ENCODE measurements at regions not wholly inside any gene's neighbourhood (a gene's known extent, or its start where the extent isn't known, plus 50 kb on each side); places are given as distances from the start of the nearest gene placed in this dataset.
"Not testable (repeated sequence)": the region's sequence is repeated elsewhere in the genome, so short reads cannot be mapped to it uniquely, and the experiment has no call there.

DNA sequence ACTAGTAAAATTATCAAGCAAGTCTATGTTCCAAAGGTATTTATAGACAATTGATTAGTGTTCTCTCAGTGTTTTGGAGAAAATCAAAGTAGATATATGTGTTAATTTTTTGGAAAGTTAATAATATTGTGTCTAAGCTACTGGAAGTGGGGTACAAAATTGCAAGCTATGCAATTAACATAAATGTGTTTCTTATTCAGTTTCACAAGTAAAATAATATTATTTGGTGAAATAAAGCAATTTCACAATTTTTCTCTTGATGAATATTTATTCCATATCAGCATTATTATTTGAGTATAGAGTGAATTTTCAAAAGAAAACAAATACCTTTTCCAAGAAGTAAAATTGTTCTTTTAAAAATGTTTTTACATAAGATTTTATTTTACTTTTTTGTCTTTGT is 1047.7 kb downstream of the TBL1XR1 start:
- H3K27ac Mint-ChIP-seq, result no peak overlapping the region
- no peak overlapping the region for H3K4me3 Mint-ChIP-seq
- POLR2A ChIA-PET, result no interaction called here
- H3K9me3 Mint-ChIP-seq, result no peaks in the 10 kb centered on the region
- H3K27me3 Mint-ChIP-seq, result no peaks in the 10 kb centered on the region
- H3K36me3 Mint-ChIP-seq (ENCODE audit: low read depth), result no peaks in the 10 kb centered on the region
- CTCF ChIA-PET, result no interaction called here
- no peak for DNase-seq
- H3K4me1 Mint-ChIP-seq, result no peaks in the 10 kb centered on the region

DNA sequence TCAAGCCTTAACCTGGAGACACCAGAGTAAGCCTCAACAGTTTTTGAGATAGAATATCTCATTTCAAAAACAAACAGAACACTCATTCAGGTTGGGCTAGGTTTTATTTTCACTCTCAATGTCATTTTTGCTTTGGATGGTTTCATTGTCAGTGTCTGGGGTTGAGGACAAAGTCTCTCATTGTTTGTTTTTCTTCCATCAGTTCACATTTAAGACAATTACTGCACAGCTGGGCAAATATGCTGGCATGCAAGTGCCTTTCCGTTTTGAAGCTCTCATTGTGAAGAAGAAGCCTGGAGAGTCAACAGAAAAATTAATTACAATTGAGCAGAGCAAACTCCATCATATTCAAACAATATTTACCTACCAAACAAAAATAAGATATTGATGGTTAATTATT is 1050.0 kb downstream of the TBL1XR1 start:
- H3K4me1 Mint-ChIP-seq, result no peaks in the 10 kb centered on the region
- DNase-seq, result no peak
- no peak overlapping the region for H3K4me3 Mint-ChIP-seq
- H3K36me3 Mint-ChIP-seq (ENCODE audit: low read depth), result no peaks in the 10 kb centered on the region
- no peaks in the 10 kb centered on the region for H3K27me3 Mint-ChIP-seq
- H3K27ac Mint-ChIP-seq, result no peak overlapping the region
- CTCF ChIA-PET, result no interaction called here
- peaks cover 3% of the 10 kb centered on the region for H3K9me3 Mint-ChIP-seq
- POLR2A ChIA-PET, result no interaction called here

DNA sequence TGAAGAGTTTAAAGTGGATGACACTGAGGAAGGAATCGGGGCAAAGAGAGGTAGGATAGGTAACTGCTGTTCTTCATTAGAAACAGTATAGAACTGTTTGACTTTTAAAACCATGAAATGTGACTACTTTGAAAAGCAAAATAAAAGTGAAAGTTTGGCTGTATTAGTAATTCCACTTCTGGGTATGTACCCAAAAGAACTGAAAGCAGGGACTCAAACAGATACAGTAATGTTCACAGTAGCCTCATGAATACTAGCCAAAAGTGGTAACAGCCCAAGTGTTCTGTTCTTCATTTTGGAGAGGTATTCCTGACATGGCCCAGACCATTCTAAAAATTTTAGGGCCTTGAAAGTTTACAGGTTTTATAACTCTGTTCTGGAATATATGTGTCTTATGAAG is 1055.4 kb downstream of the TBL1XR1 start:
- H3K27me3 Mint-ChIP-seq, result no peaks in the 10 kb centered on the region
- no peaks in the 10 kb centered on the region for H3K4me1 Mint-ChIP-seq
- no peak overlapping the region for H3K27ac Mint-ChIP-seq
- ChIA-PET CTCF (no interaction called here), POLR2A (no interaction called here)
- H3K4me3 Mint-ChIP-seq, result no peak overlapping the region
- DNase-seq, result no peak
- H3K36me3 Mint-ChIP-seq (ENCODE audit: low read depth), result no peaks in the 10 kb centered on the region
- peaks cover 5% of the 10 kb centered on the region for H3K9me3 Mint-ChIP-seq

DNA sequence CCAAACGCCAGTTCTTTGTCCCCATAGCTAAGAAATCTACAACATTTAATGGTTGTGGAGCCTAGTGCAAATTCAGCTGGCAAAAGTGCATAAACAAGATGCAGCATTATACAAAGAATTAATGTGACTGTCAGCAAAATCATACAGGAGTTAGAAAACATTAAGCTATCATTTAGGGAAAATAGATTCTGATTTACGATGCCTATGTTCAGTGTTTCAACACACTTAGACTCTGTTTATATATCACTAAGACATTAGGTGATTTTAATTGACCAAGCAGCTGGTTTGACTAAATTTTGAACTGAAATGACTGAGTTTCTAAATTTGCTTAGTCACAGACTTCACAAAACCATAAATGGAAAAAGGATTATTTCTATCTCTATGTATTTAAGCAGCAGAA is 1076.8 kb downstream of the TBL1XR1 start:
- H3K36me3 Mint-ChIP-seq (ENCODE audit: low read depth), result no peaks in the 10 kb centered on the region
- peaks cover 1% of the 10 kb centered on the region for H3K9me3 Mint-ChIP-seq
- DNase-seq, result no peak
- CTCF ChIA-PET, result no interaction called here
- no peaks in the 10 kb centered on the region for H3K4me1 Mint-ChIP-seq
- POLR2A ChIA-PET, result no interaction called here
- no peak overlapping the region for H3K4me3 Mint-ChIP-seq
- no peaks in the 10 kb centered on the region for H3K27me3 Mint-ChIP-seq
- H3K27ac Mint-ChIP-seq, result no peak overlapping the region

DNA sequence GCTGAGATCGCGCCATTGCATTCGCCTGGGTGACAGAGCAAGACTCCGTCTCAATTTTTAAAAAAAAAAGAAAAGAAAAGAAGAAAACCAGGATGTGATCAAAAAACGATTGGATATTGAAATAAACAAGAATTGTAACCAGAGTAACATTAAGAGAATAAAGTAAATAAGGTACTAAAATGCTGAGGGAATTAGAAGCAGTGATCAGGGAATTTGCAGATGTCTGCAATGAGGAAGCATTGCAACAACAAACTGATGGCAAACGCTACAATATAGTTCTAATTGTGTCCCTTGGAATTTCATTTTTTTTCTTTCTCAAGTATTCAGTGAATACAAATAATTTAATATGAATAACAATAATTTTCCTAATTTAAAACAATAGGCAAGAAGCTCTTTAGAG is 1077.5 kb downstream of the TBL1XR1 start:
- Mint-ChIP-seq H3K9me3 (peaks cover 2% of the 10 kb centered on the region), H3K4me1 (no peaks in the 10 kb centered on the region), H3K4me3 (no peak overlapping the region), H3K36me3 (ENCODE audit: low read depth) (no peaks in the 10 kb centered on the region), H3K27me3 (no peaks in the 10 kb centered on the region), H3K27ac (no peak overlapping the region)
- ChIA-PET CTCF (no interaction called here), POLR2A (no interaction called here)
- no peak for DNase-seq

DNA sequence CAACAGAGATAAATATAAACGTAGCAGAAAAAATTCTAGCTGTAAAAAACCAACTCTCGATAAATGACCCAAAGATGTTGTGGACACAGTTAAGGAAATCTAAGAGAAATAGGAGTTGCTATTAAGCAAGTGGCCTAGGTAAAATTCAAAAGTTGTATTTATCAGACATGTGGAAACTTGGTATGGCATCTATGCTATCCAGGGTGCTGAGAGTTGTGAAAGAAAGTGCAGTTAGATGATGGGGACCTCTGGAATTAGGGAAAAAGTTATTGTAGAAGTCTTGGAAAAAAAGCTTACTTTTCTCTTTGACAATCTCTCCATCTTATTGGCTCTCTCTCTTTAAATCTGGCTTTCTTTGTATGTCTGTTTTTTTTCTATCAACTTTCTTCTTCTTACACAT is 1090.9 kb downstream of the TBL1XR1 start:
- ChIA-PET CTCF (no interaction called here), POLR2A (no interaction called here)
- Mint-ChIP-seq H3K36me3 (ENCODE audit: low read depth) (no peaks in the 10 kb centered on the region), H3K27ac (no peak overlapping the region), H3K27me3 (no peaks in the 10 kb centered on the region), H3K4me1 (no peaks in the 10 kb centered on the region), H3K9me3 (no peaks in the 10 kb centered on the region), H3K4me3 (no peak overlapping the region)
- DNase-seq, result no peak

DNA sequence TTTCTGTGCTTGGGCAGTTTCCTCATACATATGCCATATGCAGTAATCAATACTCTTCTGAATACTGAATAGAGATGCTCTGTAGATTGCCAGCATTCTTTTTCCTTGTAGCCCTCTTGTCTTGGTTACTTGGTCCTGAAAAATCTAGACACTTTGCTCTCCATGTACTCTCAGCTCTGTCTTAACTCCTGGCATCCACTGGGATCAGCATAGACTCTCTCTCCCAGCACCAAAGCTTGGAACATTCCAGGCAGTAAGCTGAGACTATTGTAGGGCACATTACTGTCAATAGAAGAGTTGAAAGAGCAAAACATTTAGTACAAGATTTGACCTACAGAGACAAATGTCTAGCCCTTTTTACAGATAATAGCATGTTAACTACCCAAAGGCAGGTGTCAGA is 1100.3 kb downstream of the TBL1XR1 start:
- no peaks in the 10 kb centered on the region for H3K4me1 Mint-ChIP-seq
- no peaks in the 10 kb centered on the region for H3K36me3 Mint-ChIP-seq (ENCODE audit: low read depth)
- H3K27ac Mint-ChIP-seq, result no peak overlapping the region
- CTCF ChIA-PET, result no interaction called here
- no peaks in the 10 kb centered on the region for H3K27me3 Mint-ChIP-seq
- no peak overlapping the region for H3K4me3 Mint-ChIP-seq
- DNase-seq, result no peak
- peaks cover 11% of the 10 kb centered on the region for H3K9me3 Mint-ChIP-seq
- POLR2A ChIA-PET, result no interaction called here

DNA sequence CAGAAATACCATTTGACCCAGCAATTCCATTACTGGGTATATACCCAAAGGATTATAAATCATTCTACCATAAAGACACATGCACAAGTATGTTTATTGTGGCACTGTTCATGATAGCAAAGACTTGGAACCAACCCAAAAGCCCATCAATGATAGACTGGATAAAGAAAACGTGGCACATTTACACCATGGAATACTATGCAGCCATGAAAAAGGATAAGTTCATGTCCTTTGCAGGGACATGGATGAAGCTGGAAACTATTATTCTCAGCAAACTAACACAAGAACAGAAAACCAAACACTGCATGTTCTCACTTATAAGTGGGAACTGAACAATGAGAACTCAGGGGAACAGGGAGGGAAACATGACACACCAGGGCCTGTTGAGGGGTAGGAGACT is 1103.4 kb downstream of the TBL1XR1 start:
- H3K27me3 Mint-ChIP-seq; POLR2A ChIA-PET; H3K4me3 Mint-ChIP-seq; H3K4me1 Mint-ChIP-seq; DNase-seq; H3K27ac Mint-ChIP-seq; H3K36me3 Mint-ChIP-seq (ENCODE audit: low read depth); CTCF ChIA-PET: not testable (repeated sequence)
- H3K9me3 Mint-ChIP-seq, result peaks cover 11% of the 10 kb centered on the region

DNA sequence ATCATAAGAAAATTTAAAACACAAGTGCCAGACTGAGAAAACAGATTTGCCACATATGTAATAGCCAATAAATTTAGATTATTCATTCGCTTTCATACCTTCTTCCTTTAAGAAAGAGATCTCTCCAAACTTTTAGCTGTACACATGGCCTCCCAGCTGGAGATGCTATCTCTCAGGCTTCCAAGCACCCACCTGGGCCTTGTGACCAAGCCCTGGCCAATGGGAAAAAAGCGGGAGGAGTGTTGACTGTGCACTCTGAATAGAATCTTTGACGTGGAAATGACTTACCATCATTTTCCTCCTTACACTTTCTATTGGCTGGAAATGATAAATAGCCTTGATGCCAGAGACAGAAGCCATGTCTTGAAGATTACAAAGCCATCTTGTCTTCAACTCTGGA is 1106.6 kb downstream of the TBL1XR1 start:
- Mint-ChIP-seq H3K4me3 (no peak overlapping the region), H3K4me1 (no peaks in the 10 kb centered on the region), H3K27me3 (no peaks in the 10 kb centered on the region), H3K36me3 (ENCODE audit: low read depth) (no peaks in the 10 kb centered on the region), H3K27ac (no peak overlapping the region), H3K9me3 (peaks cover 5% of the 10 kb centered on the region)
- DNase-seq, result no peak
- ChIA-PET CTCF (no interaction called here), POLR2A (no interaction called here)

DNA sequence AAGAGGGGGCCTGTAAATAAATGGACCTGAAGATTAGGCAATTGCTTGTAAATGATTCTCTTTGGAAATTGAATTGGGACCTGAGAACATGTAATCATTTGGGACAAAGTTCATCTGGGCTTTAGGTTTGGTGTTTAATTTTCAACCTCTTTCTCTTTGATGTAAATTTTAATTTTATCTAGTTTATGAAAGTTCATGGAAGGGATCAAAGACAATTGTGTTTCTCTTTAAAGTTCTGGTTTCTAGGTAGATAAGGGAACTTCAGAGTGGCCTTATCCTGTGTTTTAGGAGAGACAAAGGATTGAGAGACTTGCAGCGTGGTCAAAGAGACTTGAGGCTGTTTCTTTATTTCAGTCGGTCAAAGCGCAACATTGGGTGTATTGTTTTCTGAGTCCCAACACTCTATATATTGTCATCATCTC is 1108.3 kb downstream of the TBL1XR1 start:
- POLR2A ChIA-PET, result interaction anchor here (0.6 kb wide), 1 partner anchor 477 kb away, joined by 3 read pairs; no protein-coding TSS in a partner anchor
- Mint-ChIP-seq H3K36me3 (ENCODE audit: low read depth) (no peaks in the 10 kb centered on the region), H3K4me3 (no peak overlapping the region), H3K27me3 (no peaks in the 10 kb centered on the region), H3K9me3 (peaks cover 3% of the 10 kb centered on the region), H3K27ac (no peak overlapping the region), H3K4me1 (no peaks in the 10 kb centered on the region)
- CTCF ChIA-PET, result no interaction called here
- DNase-seq, result no peak

DNA sequence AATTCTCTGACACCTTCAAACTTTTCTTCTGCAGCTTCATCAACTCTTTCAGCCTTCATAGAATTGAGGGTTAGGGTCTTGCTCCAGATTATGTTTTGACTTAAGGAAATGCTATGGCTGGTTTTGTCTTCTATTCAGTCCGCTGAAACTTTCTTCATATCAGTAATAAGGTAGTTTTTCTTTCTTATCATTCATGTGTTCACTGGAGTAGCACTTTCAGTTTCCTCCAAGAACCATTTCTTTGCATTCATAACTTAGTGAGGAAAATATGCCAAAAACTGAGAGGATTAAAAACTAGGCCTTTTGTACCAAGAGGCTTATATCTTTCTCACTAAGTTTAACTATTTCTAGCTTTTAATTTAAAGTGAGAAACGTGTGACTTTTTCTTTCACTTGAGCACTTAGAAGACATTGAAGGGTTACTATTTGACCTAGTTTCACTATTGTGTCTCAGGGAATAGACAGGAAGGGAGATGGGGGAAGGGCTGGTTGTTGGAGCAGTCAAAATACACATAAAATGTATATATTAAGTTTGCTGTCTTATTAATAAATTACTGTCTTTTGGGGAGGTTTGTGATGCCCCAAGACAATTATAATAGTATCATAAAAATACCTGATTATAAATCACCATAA is 1110.1 kb downstream of the TBL1XR1 start:
- no peaks in the 10 kb centered on the region for H3K27me3 Mint-ChIP-seq
- POLR2A ChIA-PET, result no interaction called here
- H3K4me1 Mint-ChIP-seq, result no peaks in the 10 kb centered on the region
- H3K4me3 Mint-ChIP-seq, result no peak overlapping the region
- no peaks in the 10 kb centered on the region for H3K36me3 Mint-ChIP-seq (ENCODE audit: low read depth)
- CTCF ChIA-PET, result no interaction called here
- no peak overlapping the region for H3K27ac Mint-ChIP-seq
- H3K9me3 Mint-ChIP-seq, result no peaks in the 10 kb centered on the region
- DNase-seq, result no peak

DNA sequence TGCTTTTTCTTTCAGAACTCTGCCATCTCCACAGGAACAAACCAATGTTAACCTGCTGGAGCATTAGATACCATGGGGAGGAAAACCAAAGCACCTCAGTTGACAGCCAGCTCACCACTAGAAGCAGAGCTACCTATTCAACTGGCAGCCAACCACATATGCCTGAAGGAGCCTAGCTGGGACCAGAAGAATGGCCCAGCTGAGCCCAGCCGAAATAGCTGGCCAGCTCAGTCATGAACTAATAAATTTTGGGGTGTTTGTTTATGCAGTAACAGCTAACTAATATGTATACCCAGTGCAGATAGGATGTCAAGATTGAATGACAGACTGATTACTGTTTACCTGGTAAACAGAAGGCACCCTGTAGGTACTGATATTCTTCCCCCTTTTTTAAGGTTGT is 1117.5 kb downstream of the TBL1XR1 start:
- no peak overlapping the region for H3K27ac Mint-ChIP-seq
- no peak overlapping the region for H3K4me3 Mint-ChIP-seq
- POLR2A ChIA-PET, result no interaction called here
- no peaks in the 10 kb centered on the region for H3K4me1 Mint-ChIP-seq
- no peaks in the 10 kb centered on the region for H3K27me3 Mint-ChIP-seq
- no peaks in the 10 kb centered on the region for H3K9me3 Mint-ChIP-seq
- H3K36me3 Mint-ChIP-seq (ENCODE audit: low read depth), result no peaks in the 10 kb centered on the region
- CTCF ChIA-PET, result no interaction called here
- DNase-seq, result no peak

DNA sequence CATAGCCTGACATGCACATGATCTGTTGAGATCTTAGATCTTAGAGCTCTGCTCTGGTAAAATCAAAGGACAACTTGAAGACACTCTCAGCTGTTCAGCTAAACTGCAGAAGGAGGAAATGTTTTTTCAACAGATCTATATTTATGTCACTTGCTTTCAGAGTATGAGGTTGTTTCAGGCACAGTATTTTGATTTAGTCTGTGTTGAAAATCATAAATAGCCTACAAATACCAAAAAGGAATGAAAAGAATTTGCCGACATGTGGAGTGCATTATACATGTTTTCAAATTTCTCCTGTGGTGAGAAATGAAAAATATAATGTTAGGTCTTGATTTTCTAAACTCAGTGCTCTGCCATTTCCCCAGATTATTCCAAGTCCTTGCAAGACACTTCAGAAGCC is 1118.4 kb downstream of the TBL1XR1 start:
- no peak for DNase-seq
- no peaks in the 10 kb centered on the region for H3K36me3 Mint-ChIP-seq (ENCODE audit: low read depth)
- H3K4me1 Mint-ChIP-seq, result no peaks in the 10 kb centered on the region
- no peak overlapping the region for H3K27ac Mint-ChIP-seq
- no peak overlapping the region for H3K4me3 Mint-ChIP-seq
- no peaks in the 10 kb centered on the region for H3K9me3 Mint-ChIP-seq
- no peaks in the 10 kb centered on the region for H3K27me3 Mint-ChIP-seq
- CTCF ChIA-PET, result no interaction called here
- POLR2A ChIA-PET, result no interaction called here

DNA sequence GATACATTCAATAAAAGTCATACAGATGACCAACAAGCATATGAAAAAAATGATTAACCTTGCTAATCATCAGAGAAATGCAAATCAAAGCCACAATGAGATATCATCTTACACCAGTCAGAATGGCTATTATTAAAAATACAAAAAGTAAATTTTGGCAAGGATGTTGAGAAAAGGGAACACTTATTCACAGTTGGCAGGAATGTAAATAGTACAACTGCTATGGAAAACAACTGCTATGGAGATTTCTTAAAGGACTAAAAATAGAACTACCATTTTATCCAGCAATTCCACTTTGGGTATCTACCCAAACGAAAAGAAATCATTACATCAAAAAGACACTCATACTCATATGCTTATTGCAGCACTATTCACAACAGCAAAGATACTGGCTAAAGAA is 1121.8 kb downstream of the TBL1XR1 start:
- DNase-seq, result no peak
- POLR2A ChIA-PET, result no interaction called here
- CTCF ChIA-PET, result no interaction called here
- Mint-ChIP-seq H3K4me1 (no peaks in the 10 kb centered on the region), H3K27me3 (no peaks in the 10 kb centered on the region), H3K9me3 (peaks cover 2% of the 10 kb centered on the region), H3K36me3 (ENCODE audit: low read depth) (no peaks in the 10 kb centered on the region), H3K27ac (no peak overlapping the region), H3K4me3 (no peak overlapping the region)

DNA sequence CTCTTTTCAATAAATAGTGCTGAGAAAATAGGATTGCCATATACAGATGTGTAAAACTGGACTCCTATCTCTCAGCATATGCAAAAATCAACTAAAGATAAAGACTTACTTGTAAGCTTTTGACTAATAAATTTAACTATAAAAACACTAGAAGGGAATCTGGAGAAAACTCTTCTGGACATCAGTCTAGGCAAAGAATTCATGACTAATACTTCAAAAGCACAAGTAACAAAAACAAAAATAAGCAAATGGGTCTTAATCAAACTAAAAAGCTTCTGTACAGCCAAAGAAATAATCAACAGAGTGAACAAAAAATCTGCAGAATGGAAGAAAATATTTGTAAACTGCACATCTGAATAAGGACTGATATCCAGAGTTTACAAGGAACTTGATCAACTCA is 1122.2 kb downstream of the TBL1XR1 start:
- no peak overlapping the region for H3K4me3 Mint-ChIP-seq
- no peak overlapping the region for H3K27ac Mint-ChIP-seq
- POLR2A ChIA-PET, result no interaction called here
- peaks cover 2% of the 10 kb centered on the region for H3K9me3 Mint-ChIP-seq
- no peaks in the 10 kb centered on the region for H3K36me3 Mint-ChIP-seq (ENCODE audit: low read depth)
- no peaks in the 10 kb centered on the region for H3K27me3 Mint-ChIP-seq
- H3K4me1 Mint-ChIP-seq, result no peaks in the 10 kb centered on the region
- CTCF ChIA-PET, result no interaction called here
- no peak for DNase-seq

All from activated CD4-positive, alpha-beta memory T cell treated with anti-CD3 and anti-CD28 coated beads, Interleukin-2, amount 10 ng/mL, durations not matched to agents 7 days and 5 days (primary cell).